ENCODE measurements at regions not wholly inside any gene's neighbourhood (a gene's known extent, or its start where the extent isn't known, plus 50 kb on each side); places are given as distances from the start of the nearest gene placed in this dataset.

- TF ChIP-seq CTCF (IDR thresholded peaks at IDR 0.05) (no peak), POLR2AphosphoS5 (IDR thresholded peaks at IDR 0.05) (no peak), POLR2A (IDR thresholded peaks at IDR 0.05) (no peak)
These were observed 142.9 kb upstream of the SLC4A4 start for GRCh38 chr4:71195924-71196323.
